ENCODE measurements at regions not wholly inside any gene's neighbourhood (a gene's known extent, or its start where the extent isn't known, plus 50 kb on each side); places are given as distances from the start of the nearest gene placed in this dataset.
A peak's percentile ranks its signal among the peaks of the same experiment; 100 is the strongest.

GRCh38 chr5:6806668-6807067, 93.4 kb downstream of the TENT4A start:
- DNase-seq = no peak

- no peak for DNase-seq
Measured at GRCh38 chr5:6808462-6808861, 95.2 kb downstream of the TENT4A start.

- no peak for DNase-seq
Measured at GRCh38 chr5:6810641-6811405, 97.6 kb downstream of the TENT4A start.

- DNase-seq = no peak
Measured at GRCh38 chr5:6812091-6812490, 98.9 kb downstream of the TENT4A start.

- peak in 2 of 58 donors; percentile 17 to 37 for DNase-seq
Measured at GRCh38 chr5:6812800-6813731, 99.8 kb downstream of the TENT4A start.

- DNase-seq = no peak
Measured at GRCh38 chr5:6814816-6815215, 101.6 kb downstream of the TENT4A start.

- no peak for DNase-seq
Measured at GRCh38 chr5:6818594-6819511, 105.6 kb downstream of the TENT4A start.

GRCh38 chr5:6819521-6819920, 106.3 kb downstream of the TENT4A start:
- no peak for DNase-seq

GRCh38 chr5:6820851-6821479, 107.7 kb downstream of the TENT4A start:
- peak in 15 of 58 donors; percentile 5 to 51 (median 33) for DNase-seq

- DNase-seq = peak in 2 of 58 donors; percentile 27 to 33
Measured at GRCh38 chr5:6822068-6822467, 108.8 kb downstream of the TENT4A start.

GRCh38 chr5:6822556-6823343, 109.5 kb downstream of the TENT4A start:
- DNase-seq = no peak

GRCh38 chr5:6823996-6824395, 110.8 kb downstream of the TENT4A start:
- DNase-seq = no peak

GRCh38 chr5:6825678-6826244, 112.5 kb downstream of the TENT4A start:
- DNase-seq = no peak

GRCh38 chr5:6826756-6827155, 113.5 kb downstream of the TENT4A start:
- no peak for DNase-seq

GRCh38 chr5:6827526-6828219, 114.4 kb downstream of the TENT4A start:
- peak in 2 of 58 donors; percentile 20 to 43 for DNase-seq

GRCh38 chr5:6829150-6829784, 116.0 kb downstream of the TENT4A start:
- no peak for DNase-seq

- DNase-seq = no peak
Measured at GRCh38 chr5:6830643-6831239, 117.5 kb downstream of the TENT4A start.

Measured in anterior cingulate cortex (tissue), 58 donors.